Hematopoietic multipotent progenitor cell treated with erythropoietin and hydrocortisone succinate and interleukin-3 and kit ligand, for 8 days (in vitro differentiated cells): ENCODE measurements at regions not wholly inside any gene's neighbourhood (a gene's known extent, or its start where the extent isn't known, plus 50 kb on each side); places are given as distances from the start of the nearest gene placed in this dataset.

ENCODE experiments used
- DNase-seq: peaks from one replicate; pipeline ENCODE4 v3.0.0-alpha.2; 2015

DNA sequence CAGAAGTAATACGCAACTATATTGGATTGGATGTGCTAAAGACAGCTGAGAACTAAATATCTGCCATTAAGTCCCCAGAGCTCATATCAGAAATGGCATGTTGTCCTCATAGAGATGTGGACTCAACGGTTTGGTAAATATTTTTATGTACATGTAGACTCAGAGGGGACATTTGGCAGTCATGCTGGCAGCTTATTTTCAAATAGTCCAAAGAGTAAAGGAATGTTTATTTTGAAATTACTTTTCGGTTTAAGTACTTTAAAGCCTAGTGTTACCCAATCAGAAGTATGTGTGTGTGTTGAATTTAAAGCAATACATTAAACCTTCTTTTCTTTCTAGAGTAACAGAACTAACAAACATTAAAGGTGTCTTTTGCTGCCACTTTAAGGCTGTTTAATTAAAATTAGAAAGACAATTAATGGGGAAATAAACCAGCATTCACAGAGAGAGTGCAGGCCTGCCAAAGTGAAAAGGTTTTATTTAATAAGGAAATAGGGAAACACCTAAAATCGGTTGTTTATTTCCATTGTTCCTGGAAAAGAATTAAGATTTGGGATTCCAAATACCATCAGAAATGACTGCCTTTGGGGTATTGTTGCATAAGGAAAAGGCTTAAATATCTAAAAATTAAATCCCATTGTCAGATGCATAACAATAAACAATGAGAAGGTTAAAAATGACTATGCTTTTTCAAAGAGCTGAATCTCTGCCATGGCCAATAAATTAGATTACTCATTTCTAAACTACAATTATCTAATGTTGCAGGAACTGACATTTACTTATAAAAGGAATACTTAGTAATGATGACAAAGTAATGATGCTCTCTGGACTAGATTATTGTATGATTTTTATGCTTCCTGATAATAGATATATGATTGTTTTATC is 113.4 kb upstream of the AHR start:
- DNase-seq = no peak

DNA sequence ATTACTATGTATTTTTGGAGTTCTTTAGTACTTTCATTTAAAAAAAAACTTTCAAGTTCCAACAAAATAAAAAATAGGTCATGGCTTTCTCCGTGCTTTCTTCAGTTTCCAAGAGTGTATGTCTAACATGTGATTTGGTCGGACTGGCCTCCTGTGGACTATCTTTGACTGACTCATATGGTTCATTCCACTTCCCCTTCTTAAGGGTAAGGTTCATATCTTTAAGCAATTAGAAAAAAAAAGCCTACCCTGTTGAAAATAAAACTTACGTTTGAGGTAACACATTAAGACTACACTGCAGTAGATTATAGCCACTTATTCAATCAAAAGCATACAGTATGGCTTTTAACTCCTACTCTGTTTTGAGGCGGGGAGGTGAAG is 112.8 kb upstream of the AHR start:
- peak; percentile 13 for DNase-seq

- no peak for DNase-seq
Measured at GRCh38 chr7:17186745-17187530, 111.5 kb upstream of the AHR start.

- DNase-seq = no peak
Measured at GRCh38 chr7:17194656-17195055, 103.8 kb upstream of the AHR start.

- no peak for DNase-seq
Measured at GRCh38 chr7:17195576-17195975, 102.9 kb upstream of the AHR start.

DNA sequence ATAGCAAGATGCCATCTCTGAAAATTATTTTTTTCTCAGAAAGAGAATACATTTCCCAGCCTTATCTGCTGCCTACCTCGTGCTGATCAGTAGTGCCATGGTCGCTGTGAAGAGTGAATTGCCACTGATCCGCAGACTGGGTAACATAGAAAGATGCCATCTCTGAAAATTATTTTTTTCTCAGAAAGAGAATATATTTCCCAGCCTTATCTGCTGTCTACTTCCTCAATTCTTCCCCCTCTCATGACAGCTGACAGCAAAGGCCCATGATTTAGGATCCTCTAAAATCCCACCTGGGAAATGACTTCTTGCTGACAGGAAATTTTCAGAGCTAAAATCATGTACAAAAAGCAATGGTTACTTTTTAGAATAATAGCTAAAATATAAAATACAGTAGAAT is 92.5 kb upstream of the AHR start:
- DNase-seq = peak; percentile 34

DNA sequence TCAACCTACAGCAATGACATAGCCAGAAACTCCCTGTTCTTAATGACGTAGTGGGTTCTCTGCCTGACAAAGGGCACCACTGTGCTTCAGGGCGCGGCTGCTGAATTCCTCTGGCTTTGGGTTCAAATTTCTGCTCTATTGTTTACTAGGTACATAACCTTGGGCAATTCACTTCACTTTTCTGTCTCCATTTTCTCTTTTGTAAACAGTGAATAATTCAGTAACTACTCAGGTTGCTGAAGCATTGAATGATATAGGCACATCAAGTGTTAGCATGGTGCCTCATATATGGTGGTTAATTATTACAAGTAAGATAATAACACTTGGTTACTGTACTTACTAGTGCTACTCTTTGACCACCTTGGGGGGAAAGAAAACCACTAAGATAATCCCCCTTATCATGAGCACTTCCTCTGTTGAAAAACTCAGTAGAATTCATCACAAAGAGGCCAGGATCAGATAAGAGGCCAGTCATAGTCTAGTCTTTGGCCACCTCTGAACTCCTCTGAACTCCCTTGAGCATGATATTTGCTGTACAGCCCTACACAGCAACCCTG is 92.0 kb upstream of the AHR start:
- peak; percentile 72 for DNase-seq

DNA sequence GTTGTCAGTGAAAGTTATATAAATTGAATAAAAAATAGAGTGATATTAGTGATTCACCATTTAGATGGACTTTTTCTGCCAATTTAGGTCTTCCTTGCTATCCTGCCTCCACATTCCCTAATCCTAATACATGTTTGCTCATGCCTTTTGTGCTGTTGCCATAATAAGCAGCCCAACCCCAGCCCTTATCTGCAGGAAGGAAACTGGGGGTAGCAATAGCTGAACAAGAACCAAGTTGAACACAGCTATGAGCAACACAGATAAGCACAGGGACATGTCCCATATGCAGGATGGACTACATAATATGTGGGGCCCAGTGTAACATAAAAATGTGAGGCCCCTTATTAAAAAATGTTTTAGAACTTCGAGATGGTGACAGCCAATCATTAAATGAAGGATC is 91.2 kb upstream of the AHR start:
- DNase-seq = peak; percentile 82

- no peak for DNase-seq
Measured at GRCh38 chr7:17209101-17209500, 89.4 kb upstream of the AHR start.

- no peak for DNase-seq
Measured at GRCh38 chr7:17211307-17211836, 87.1 kb upstream of the AHR start.

DNA sequence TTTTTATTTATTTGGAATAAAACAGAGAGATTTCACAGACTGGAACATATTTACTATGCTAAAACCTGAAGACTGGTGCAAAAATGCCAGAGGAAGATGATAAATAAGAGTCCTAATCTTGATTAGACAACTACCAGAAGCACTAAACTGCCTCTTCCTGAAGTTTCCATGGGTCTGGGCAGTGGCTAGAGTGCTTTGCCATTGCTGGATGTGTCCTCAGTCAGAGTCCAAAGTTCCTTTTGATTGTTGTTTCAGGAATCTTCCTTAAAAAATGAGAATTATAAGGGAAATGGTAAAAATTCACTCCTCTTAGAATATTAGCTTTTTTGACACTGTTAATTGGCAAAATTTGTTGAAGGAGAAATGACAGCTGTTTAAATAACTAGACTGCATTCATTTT is 86.3 kb upstream of the AHR start:
- no peak for DNase-seq

GRCh38 chr7:17227766-17228490 is 70.5 kb upstream of the AHR start:
- DNase-seq = no peak

DNA sequence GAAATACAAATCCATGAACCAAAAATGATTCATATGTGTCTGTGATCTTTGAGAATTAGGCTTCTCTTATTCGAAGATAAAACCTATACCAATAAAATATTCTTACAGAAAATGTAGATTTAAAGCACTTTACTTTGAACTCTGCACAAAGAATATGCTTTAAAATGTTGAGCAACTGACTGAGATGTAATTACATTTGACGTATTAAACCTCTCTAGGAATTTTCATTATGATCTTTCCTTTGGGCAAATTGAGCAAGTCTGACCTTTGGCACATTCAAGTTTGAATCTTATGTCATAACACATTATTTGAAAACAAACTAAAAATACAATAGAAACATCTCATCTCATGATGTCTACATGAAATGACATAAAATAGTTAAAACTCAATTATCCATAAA is 69.2 kb upstream of the AHR start:
- DNase-seq = no peak

DNA sequence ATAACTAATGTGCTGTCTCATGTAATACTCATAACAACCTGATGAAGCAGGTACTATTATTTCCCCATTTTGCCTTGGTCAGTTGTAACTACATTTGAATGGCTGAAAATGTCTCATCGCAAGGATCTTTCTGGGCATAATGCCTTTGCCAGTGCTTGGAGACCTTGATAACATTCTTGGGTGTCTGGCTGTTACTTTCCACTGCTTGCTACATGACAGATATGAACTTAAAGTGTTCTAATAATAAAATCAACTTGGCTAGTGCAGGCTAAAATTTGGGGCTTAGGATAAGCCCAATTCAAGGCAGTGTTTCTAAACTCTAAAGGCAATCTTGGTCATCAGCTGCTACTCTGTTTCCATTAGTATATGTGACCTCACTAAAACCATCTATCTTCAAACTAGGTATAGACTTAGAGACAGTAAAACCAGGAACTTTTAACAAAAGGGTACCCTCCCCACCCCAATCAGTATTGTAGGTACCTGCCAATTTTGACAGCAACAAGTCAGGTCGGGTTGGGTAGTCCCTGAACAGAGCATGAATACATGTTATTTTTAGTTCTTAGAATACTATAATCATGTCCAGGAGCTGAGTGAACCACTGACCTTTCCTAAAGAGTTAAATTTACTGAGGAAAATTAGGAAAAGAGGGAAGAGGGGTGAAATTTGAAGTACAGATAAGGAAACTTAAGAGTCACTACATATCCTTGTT is 68.2 kb upstream of the AHR start:
- DNase-seq = peak; percentile 83

- peak; percentile 13 for DNase-seq
Measured at GRCh38 chr7:17233603-17234002, 64.8 kb upstream of the AHR start.

DNA sequence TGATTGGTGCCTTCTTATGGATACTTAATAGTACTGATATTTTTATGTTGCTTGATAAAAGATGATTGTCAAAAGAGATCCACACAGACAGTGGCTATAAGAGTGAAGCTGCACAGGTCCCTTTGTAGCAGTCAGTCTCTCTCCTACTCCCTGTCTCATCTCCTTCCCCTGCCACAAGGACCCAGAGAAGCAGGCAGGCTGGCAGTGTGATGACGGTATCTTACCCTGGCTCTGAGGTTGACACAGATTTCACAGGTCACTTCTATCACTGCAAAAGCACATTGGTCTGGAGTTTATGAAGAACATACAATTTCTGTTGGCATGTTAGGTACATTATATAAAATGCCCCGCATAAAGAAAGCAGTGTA is 64.4 kb upstream of the AHR start:
- no peak for DNase-seq

- DNase-seq = peak; percentile 69
Measured at GRCh38 chr7:17234398-17235031, 63.9 kb upstream of the AHR start.

DNA sequence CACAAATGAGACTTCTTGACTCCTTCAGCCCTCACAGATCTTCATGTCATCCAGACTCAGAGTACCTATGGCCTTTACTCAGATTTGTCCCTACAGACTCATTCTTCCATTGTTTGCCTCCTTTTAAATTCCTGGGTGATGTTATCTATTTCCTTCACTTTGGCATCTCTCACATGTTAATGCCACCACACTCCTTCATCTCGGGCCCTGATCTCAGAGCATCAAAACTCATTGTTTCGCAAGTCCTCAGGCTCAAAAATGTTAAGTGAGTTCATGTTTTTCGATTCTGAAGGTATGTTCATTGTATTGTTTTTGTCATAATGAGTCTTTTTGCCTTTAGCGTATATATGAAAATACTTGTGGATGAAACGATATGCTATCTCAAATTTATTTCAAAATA is 62.3 kb upstream of the AHR start:
- no peak for DNase-seq

GRCh38 chr7:17236603-17237002 is 61.8 kb upstream of the AHR start:
- DNase-seq = no peak

- DNase-seq = no peak
Measured at GRCh38 chr7:17239046-17239445, 59.4 kb upstream of the AHR start.

- DNase-seq = no peak
Measured at GRCh38 chr7:17239683-17240521, 58.5 kb upstream of the AHR start.
